Type B pancreatic cell (in vitro differentiated cells): ENCODE measurements at regions not wholly inside any gene's neighbourhood (a gene's known extent, or its start where the extent isn't known, plus 50 kb on each side); places are given as distances from the start of the nearest gene placed in this dataset.

Experiments
- DNase-seq: peaks from one replicate; pipeline ENCODE4 v3.0.0; 2021; ENCODE audit warnings: mixed read lengths; ENCODE audit not compliant: unreplicated experiment; ENCODE audit errors: extremely low spot score
- H3K27ac Mint-ChIP-seq: 2 replicates; pipeline ENCODE4 v1.8.0; 2021; ENCODE audit warnings: mild to moderate bottlenecking, mixed read lengths
- H3K27me3 Mint-ChIP-seq: 2 replicates; pipeline ENCODE4 v1.8.0; 2021; ENCODE audit warnings: mixed read lengths
- H3K36me3 Mint-ChIP-seq: 2 replicates; pipeline ENCODE4 v1.8.0; 2021; ENCODE audit warnings: mixed read lengths
- H3K4me1 Mint-ChIP-seq: one replicate; pipeline ENCODE4 v1.8.0; 2021; ENCODE audit warnings: mixed read lengths; ENCODE audit not compliant: unreplicated experiment
- H3K4me3 Mint-ChIP-seq: 2 replicates; pipeline ENCODE4 v1.8.0; 2021; ENCODE audit warnings: mild to moderate bottlenecking, mixed read lengths
- H3K9me3 Mint-ChIP-seq: 2 replicates; pipeline ENCODE4 v1.8.0; 2021; ENCODE audit warnings: mixed read lengths
- CTCF ChIP-seq: fragments of 200-600 bp; sonication (generic); conservative IDR thresholded peaks from 2 replicates; pipeline ENCODE4 v1.5.0; 2021; ENCODE audit warnings: antibody characterized with exemption, mild to moderate bottlenecking

GRCh38 chr11:109765709-109766311, 327.4 kb upstream of the ZC3H12C start:
- no peak for TF ChIP-seq CTCF
- DNase-seq, result no peak
- Mint-ChIP-seq H3K4me3 (no peak overlapping the region), H3K4me1 (no peaks in the 10 kb centered on the region), H3K9me3 (no peaks in the 10 kb centered on the region), H3K27me3 (no peaks in the 10 kb centered on the region), H3K36me3 (no peaks in the 10 kb centered on the region), H3K27ac (no peak overlapping the region)

GRCh38 chr11:109769858-109770257, 323.3 kb upstream of the ZC3H12C start:
- Mint-ChIP-seq H3K27ac (no peak overlapping the region), H3K27me3 (peaks cover 5% of the 10 kb centered on the region), H3K36me3 (no peaks in the 10 kb centered on the region), H3K9me3 (no peaks in the 10 kb centered on the region), H3K4me1 (no peaks in the 10 kb centered on the region), H3K4me3 (no peak overlapping the region)
- no peak for DNase-seq
- TF ChIP-seq CTCF, result no peak

- Mint-ChIP-seq H3K27ac (no peak overlapping the region), H3K36me3 (no peaks in the 10 kb centered on the region), H3K27me3 (peaks cover 5% of the 10 kb centered on the region), H3K4me3 (no peak overlapping the region), H3K4me1 (no peaks in the 10 kb centered on the region), H3K9me3 (no peaks in the 10 kb centered on the region)
- no peak for TF ChIP-seq CTCF
- no peak for DNase-seq
Measured at GRCh38 chr11:109770323-109770722, 322.9 kb upstream of the ZC3H12C start.

- no peak for TF ChIP-seq CTCF
- Mint-ChIP-seq H3K36me3 (no peaks in the 10 kb centered on the region), H3K4me3 (no peak overlapping the region), H3K27me3 (peaks cover 5% of the 10 kb centered on the region), H3K9me3 (no peaks in the 10 kb centered on the region), H3K27ac (no peak overlapping the region), H3K4me1 (no peaks in the 10 kb centered on the region)
- no peak for DNase-seq
Measured at GRCh38 chr11:109772892-109773291, 320.3 kb upstream of the ZC3H12C start.

- Mint-ChIP-seq H3K4me3 (no peak overlapping the region), H3K9me3 (no peaks in the 10 kb centered on the region), H3K27me3 (peaks cover 5% of the 10 kb centered on the region), H3K27ac (no peak overlapping the region), H3K4me1 (no peaks in the 10 kb centered on the region), H3K36me3 (no peaks in the 10 kb centered on the region)
- no peak for DNase-seq
- no peak for TF ChIP-seq CTCF
Measured at GRCh38 chr11:109775686-109776085, 317.5 kb upstream of the ZC3H12C start.

GRCh38 chr11:109783014-109783413, 310.2 kb upstream of the ZC3H12C start:
- no peak for DNase-seq
- no peak overlapping the region for H3K27ac Mint-ChIP-seq
- H3K27me3 Mint-ChIP-seq, result no peaks in the 10 kb centered on the region
- H3K4me3 Mint-ChIP-seq, result no peak overlapping the region
- peaks cover 25% of the 10 kb centered on the region for H3K4me1 Mint-ChIP-seq
- H3K9me3 Mint-ChIP-seq, result no peaks in the 10 kb centered on the region
- no peak for TF ChIP-seq CTCF
- no peaks in the 10 kb centered on the region for H3K36me3 Mint-ChIP-seq
